PC-9 (cell line): ENCODE measurements at regions not wholly inside any gene's neighbourhood (a gene's known extent, or its start where the extent isn't known, plus 50 kb on each side); places are given as distances from the start of the nearest gene placed in this dataset.

Experiments
- BruUV-seq: library from RNA; stranded (reverse); fragments of 400-500 nt; replicated peaks from 2 replicates; lab custom pipeline; 2021; lab: Mats Ljungman, UMichigan
- CTCF ChIA-PET: fragments of 300-600 bp; sonication (Branson Sonifier 250); formaldehyde crosslinking; loops from one replicate; lab custom pipeline; 2022; ENCODE audit warnings: antibody characterized with exemption; lab: Charles Lee
- POLR2A ChIA-PET: fragments of 300-600 bp; sonication (Branson Sonifier 250); formaldehyde crosslinking; loops from one replicate; lab custom pipeline; 2022; ENCODE audit warnings: antibody characterized with exemption; ENCODE audit not compliant: unreplicated experiment; lab: Charles Lee
- DNase-seq, 2 experiments: peaks; one replicate each; pipeline versions ENCODE4 v3.0.0 to v3.0.0-alpha.2; 2015 to 2022; ENCODE audit warnings: mixed read lengths in 1 of 2
- H2AFZ ChIP-seq: fragments of 200-600 bp; sonication (generic); 2 replicates; pipeline ENCODE4 v1.8.1; 2017; ENCODE audit warnings: antibody characterized with exemption
- H3F3A ChIP-seq: fragments of 200-600 bp; sonication (generic); 2 replicates; pipeline ENCODE4 v1.8.1; 2017; ENCODE audit warnings: antibody characterized with exemption, mild to moderate bottlenecking, low read depth; ENCODE audit not compliant: insufficient read depth
- H3K27ac ChIP-seq: fragments of 200-600 bp; sonication (generic); 2 replicates; pipeline ENCODE4 v1.6.1; 2016; ENCODE audit warnings: mixed run types
- H3K27me3 ChIP-seq: fragments of 200-600 bp; sonication (generic); 2 replicates; pipeline ENCODE4 v1.6.1; 2016; ENCODE audit warnings: low read depth, mixed run types; ENCODE audit not compliant: insufficient read depth
- H3K36me3 ChIP-seq: fragments of 200-600 bp; sonication (generic); 2 replicates; pipeline ENCODE4 v1.6.1; 2016; ENCODE audit warnings: low read depth, mixed run types
- H3K4me1 ChIP-seq: fragments of 200-600 bp; sonication (generic); replicated peaks from 2 replicates; pipeline ENCODE4 v1.6.1; 2016; ENCODE audit warnings: mixed run types; ENCODE audit not compliant: insufficient read depth
- H3K4me2 ChIP-seq: fragments of 200-600 bp; sonication (generic); 2 replicates; pipeline ENCODE4 v1.6.1; 2017; ENCODE audit warnings: mixed run types
- H3K4me3 ChIP-seq: fragments of 200-600 bp; sonication (generic); 2 replicates; pipeline ENCODE4 v1.6.1; 2016; ENCODE audit warnings: mixed run types
- H3K79me2 ChIP-seq: fragments of 200-600 bp; sonication (generic); 2 replicates; pipeline ENCODE4 v1.6.1; 2017; ENCODE audit warnings: low read depth, mixed run types
- H3K9me2 ChIP-seq: fragments of 200-600 bp; sonication (generic); 2 replicates; pipeline ENCODE4 v1.8.1; 2017; ENCODE audit warnings: mild to moderate bottlenecking; ENCODE audit not compliant: insufficient read depth
- H3K9me3 ChIP-seq: fragments of 200-600 bp; sonication (generic); 2 replicates; pipeline ENCODE4 v1.8.1; 2016; ENCODE audit warnings: low read depth; ENCODE audit not compliant: insufficient read depth
- H4K20me1 ChIP-seq: fragments of 200-600 bp; sonication (generic); 2 replicates; pipeline ENCODE4 v1.8.1; 2017; ENCODE audit not compliant: insufficient read depth
- CTCF ChIP-seq: fragments of 200-600 bp; sonication (generic); conservative IDR thresholded peaks from 2 replicates; pipeline ENCODE4 v1.6.1; 2017; ENCODE audit warnings: mixed run types, antibody characterized with exemption, mild to moderate bottlenecking, moderate library complexity
- EZH2 ChIP-seq: fragments of 200-600 bp; sonication (generic); IDR thresholded peaks from 2 replicates; pipeline ENCODE4 v1.8.0; 2017; ENCODE audit warnings: antibody characterized with exemption, low read depth
- intact Hi-C: fragments of 100-400 bp; cut with micrococcal nuclease; formaldehyde crosslinking; loops from one replicate; pipeline ENCODE4 v1.10.0; 2022; ENCODE audit not compliant: unreplicated experiment

- no peak overlapping the region for H3K4me3 ChIP-seq
- no peaks in the 10 kb centered on the region for H4K20me1 ChIP-seq
- intact Hi-C loops, result no loop called here
- no peaks in the 10 kb centered on the region for H3K9me3 ChIP-seq
- ChIA-PET CTCF (no interaction called here), POLR2A (no interaction called here)
- no peaks in the 10 kb centered on the region for H3K9me2 ChIP-seq
- no peaks in the 10 kb centered on the region for H3F3A ChIP-seq
- no peak for TF ChIP-seq EZH2
- TF ChIP-seq CTCF, result no peak
- BruUV-seq, result no TSS peak
- peaks cover 13% of the 10 kb centered on the region; the same call in 1 of the 2 replicates for H3K4me1 ChIP-seq
- no peaks in the 10 kb centered on the region for H3K27me3 ChIP-seq
- H3K79me2 ChIP-seq, result no peaks in the 10 kb centered on the region
- no peak overlapping the region for H3K27ac ChIP-seq
- H3K36me3 ChIP-seq, result no peaks in the 10 kb centered on the region
- DNase-seq, result no peak
- no peak overlapping the region for H2AFZ ChIP-seq
- H3K4me2 ChIP-seq, result no peak overlapping the region
Measured at GRCh38 chr10:88059190-88059589, 195.8 kb downstream of the PTEN start.

GRCh38 chr10:88060762-88061161, 197.3 kb downstream of the PTEN start:
- Histone ChIP-seq H3K4me3 (no peak overlapping the region), H3K9me3 (no peaks in the 10 kb centered on the region), H2AFZ (no peak overlapping the region), H3K79me2 (no peaks in the 10 kb centered on the region), H3K4me1 (peaks cover 13% of the 10 kb centered on the region; the same call in 1 of the 2 replicates), H3K27me3 (no peaks in the 10 kb centered on the region), H4K20me1 (no peaks in the 10 kb centered on the region), H3K9me2 (no peaks in the 10 kb centered on the region), H3K27ac (no peak overlapping the region), H3F3A (no peaks in the 10 kb centered on the region), H3K36me3 (no peaks in the 10 kb centered on the region), H3K4me2 (no peak overlapping the region)
- intact Hi-C loops, result no loop called here
- BruUV-seq, result no TSS peak
- CTCF ChIA-PET, result no interaction called here
- POLR2A ChIA-PET, result no interaction called here
- TF ChIP-seq EZH2 (no peak), CTCF (no peak)
- no peak for DNase-seq

- Histone ChIP-seq H3K4me3 (no peak overlapping the region), H3K4me1 (peaks cover 13% of the 10 kb centered on the region; the same call in 1 of the 2 replicates), H3K4me2 (peak overlapping the region; percentile 27; the same call in 1 of the 2 replicates), H4K20me1 (no peaks in the 10 kb centered on the region), H3K9me2 (no peaks in the 10 kb centered on the region), H3K36me3 (no peaks in the 10 kb centered on the region), H2AFZ (peak overlapping the region; percentile 75), H3K79me2 (no peaks in the 10 kb centered on the region), H3K9me3 (no peaks in the 10 kb centered on the region), H3K27ac (peak overlapping the region; percentile 39; the same call in 1 of the 2 replicates), H3K27me3 (no peaks in the 10 kb centered on the region), H3F3A (no peaks in the 10 kb centered on the region)
- intact Hi-C loops, result no loop called here
- no peak for TF ChIP-seq EZH2
- no peak for DNase-seq
- BruUV-seq, result no TSS peak
- ChIA-PET CTCF (no interaction called here), POLR2A (no interaction called here)
Measured at GRCh38 chr10:88062385-88062784, 199.0 kb downstream of the PTEN start.
